ENCODE measurements at regions not wholly inside any gene's neighbourhood (a gene's known extent, or its start where the extent isn't known, plus 50 kb on each side); places are given as distances from the start of the nearest gene placed in this dataset.
A peak's percentile ranks its signal among the peaks of the same experiment; 100 is the strongest.

DNA sequence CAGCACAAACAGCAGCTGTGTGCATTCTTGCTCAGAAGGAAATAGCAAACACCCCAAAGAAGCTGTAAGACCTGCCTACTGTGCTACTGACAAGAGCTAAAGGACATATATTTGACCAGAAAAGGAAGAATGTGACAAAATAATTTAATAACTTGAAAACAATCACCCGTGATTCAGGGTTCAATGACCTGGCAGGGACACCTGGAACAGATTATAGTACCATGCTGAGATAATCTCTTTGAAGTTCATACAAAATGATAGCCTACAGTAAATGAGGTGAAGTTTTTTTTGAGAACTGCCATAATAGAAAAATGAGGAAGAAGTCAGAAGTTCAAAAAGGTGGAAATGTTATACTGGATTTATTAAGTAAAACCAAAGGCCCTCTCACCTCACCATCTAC lies 324.8 kb upstream of the GULP1 start:
- Histone ChIP-seq H4K20me1 (replicated peaks; ENCODE audit: insufficient read depth) (no peaks in the 10 kb centered on the region), H3F3A (replicated peaks; ENCODE audit: low read depth) (no peaks in the 10 kb centered on the region), H3K79me2 (replicated peaks; ENCODE audit: insufficient read depth) (no peaks in the 10 kb centered on the region), H3K27ac (ENCODE audit: low read depth) (no peak overlapping the region), H3K4me3 (no peak overlapping the region), H2AFZ (no peak overlapping the region), H3K4me2 (no peak overlapping the region), H3K36me3 (ENCODE audit: insufficient read depth) (no peaks in the 10 kb centered on the region), H3K4me1 (ENCODE audit: insufficient read depth) (no peaks in the 10 kb centered on the region), H3K9me2 (ENCODE audit: insufficient read depth) (peaks cover 3% of the 10 kb centered on the region; the same call in 1 of the 2 replicates), H3K27me3 (ENCODE audit: insufficient read depth) (no peaks in the 10 kb centered on the region)
- H3K4me1 Mint-ChIP-seq: peaks cover 12% of the 10 kb centered on the region; the same call in 2 of the 3 replicates
- DNase-seq (ENCODE audit: low spot score): no peak
- no peak for ATAC-seq
- no peak overlapping the region for H3K4me3 Mint-ChIP-seq
- no peaks in the 10 kb centered on the region for H3K36me3 Mint-ChIP-seq (ENCODE audit: low read depth)
- no peak overlapping the region for H3K27ac Mint-ChIP-seq
- H3K27me3 Mint-ChIP-seq (ENCODE audit: insufficient read depth, low read depth, poor library complexity): no peaks in the 10 kb centered on the region
- TF ChIP-seq ZNF114 (CRISPR knock-in tag; IDR thresholded peaks at IDR 0.05) (no peak), EZH2phosphoT487 (IDR thresholded peaks at IDR 0.05; ENCODE audit: unreplicated experiment) (no peak), JUNB (IDR thresholded peaks at IDR 0.05; ENCODE audit: unreplicated experiment) (no peak)
- no peaks in the 10 kb centered on the region for H3K9me3 Mint-ChIP-seq

GRCh38 chr2:187971893-187972292 lies 319.8 kb upstream of the GULP1 start:
- H3K4me3 Mint-ChIP-seq: no peak overlapping the region
- Histone ChIP-seq H3K79me2 (replicated peaks; ENCODE audit: insufficient read depth) (no peaks in the 10 kb centered on the region), H2AFZ (no peak overlapping the region), H3K4me3 (no peak overlapping the region), H3K27ac (ENCODE audit: low read depth) (no peak overlapping the region), H3K4me1 (ENCODE audit: insufficient read depth) (peaks cover 8% of the 10 kb centered on the region), H3F3A (replicated peaks; ENCODE audit: low read depth) (no peaks in the 10 kb centered on the region), H3K9me2 (ENCODE audit: insufficient read depth) (no peaks in the 10 kb centered on the region), H3K27me3 (ENCODE audit: insufficient read depth) (no peaks in the 10 kb centered on the region), H3K36me3 (ENCODE audit: insufficient read depth) (no peaks in the 10 kb centered on the region), H3K4me2 (no peak overlapping the region), H4K20me1 (replicated peaks; ENCODE audit: insufficient read depth) (no peaks in the 10 kb centered on the region)
- no peaks in the 10 kb centered on the region for H3K9me3 Mint-ChIP-seq
- H3K27me3 Mint-ChIP-seq (ENCODE audit: insufficient read depth, low read depth, poor library complexity): no peaks in the 10 kb centered on the region
- peaks cover 16% of the 10 kb centered on the region; the same call in 2 of the 3 replicates for H3K4me1 Mint-ChIP-seq
- peak; percentile 73 for DNase-seq (ENCODE audit: low spot score)
- no peak overlapping the region; the same call in 1 of the 2 replicates for H3K27ac Mint-ChIP-seq
- peak; percentile 65 for ATAC-seq
- TF ChIP-seq POLR2AphosphoS5 (IDR thresholded peaks at IDR 0.05; ENCODE audit: low read depth) (no peak), CTCF (conservative IDR thresholded peaks at IDR 0.05; ENCODE audit: low read depth in 2 of 2) (peak; percentile 71 to 74), CREB1 (CRISPR knock-in tag; IDR thresholded peaks at IDR 0.05; ENCODE audit: low read depth) (no peak), EZH2 (IDR thresholded peaks at IDR 0.05; ENCODE audit: low read depth, unreplicated experiment) (no peak), JUNB (IDR thresholded peaks at IDR 0.05; ENCODE audit: unreplicated experiment) (no peak), ZNF331 (CRISPR knock-in tag; IDR thresholded peaks at IDR 0.05; ENCODE audit: low read depth) (no peak)
- TF ChIP-seq, protein P1, sequence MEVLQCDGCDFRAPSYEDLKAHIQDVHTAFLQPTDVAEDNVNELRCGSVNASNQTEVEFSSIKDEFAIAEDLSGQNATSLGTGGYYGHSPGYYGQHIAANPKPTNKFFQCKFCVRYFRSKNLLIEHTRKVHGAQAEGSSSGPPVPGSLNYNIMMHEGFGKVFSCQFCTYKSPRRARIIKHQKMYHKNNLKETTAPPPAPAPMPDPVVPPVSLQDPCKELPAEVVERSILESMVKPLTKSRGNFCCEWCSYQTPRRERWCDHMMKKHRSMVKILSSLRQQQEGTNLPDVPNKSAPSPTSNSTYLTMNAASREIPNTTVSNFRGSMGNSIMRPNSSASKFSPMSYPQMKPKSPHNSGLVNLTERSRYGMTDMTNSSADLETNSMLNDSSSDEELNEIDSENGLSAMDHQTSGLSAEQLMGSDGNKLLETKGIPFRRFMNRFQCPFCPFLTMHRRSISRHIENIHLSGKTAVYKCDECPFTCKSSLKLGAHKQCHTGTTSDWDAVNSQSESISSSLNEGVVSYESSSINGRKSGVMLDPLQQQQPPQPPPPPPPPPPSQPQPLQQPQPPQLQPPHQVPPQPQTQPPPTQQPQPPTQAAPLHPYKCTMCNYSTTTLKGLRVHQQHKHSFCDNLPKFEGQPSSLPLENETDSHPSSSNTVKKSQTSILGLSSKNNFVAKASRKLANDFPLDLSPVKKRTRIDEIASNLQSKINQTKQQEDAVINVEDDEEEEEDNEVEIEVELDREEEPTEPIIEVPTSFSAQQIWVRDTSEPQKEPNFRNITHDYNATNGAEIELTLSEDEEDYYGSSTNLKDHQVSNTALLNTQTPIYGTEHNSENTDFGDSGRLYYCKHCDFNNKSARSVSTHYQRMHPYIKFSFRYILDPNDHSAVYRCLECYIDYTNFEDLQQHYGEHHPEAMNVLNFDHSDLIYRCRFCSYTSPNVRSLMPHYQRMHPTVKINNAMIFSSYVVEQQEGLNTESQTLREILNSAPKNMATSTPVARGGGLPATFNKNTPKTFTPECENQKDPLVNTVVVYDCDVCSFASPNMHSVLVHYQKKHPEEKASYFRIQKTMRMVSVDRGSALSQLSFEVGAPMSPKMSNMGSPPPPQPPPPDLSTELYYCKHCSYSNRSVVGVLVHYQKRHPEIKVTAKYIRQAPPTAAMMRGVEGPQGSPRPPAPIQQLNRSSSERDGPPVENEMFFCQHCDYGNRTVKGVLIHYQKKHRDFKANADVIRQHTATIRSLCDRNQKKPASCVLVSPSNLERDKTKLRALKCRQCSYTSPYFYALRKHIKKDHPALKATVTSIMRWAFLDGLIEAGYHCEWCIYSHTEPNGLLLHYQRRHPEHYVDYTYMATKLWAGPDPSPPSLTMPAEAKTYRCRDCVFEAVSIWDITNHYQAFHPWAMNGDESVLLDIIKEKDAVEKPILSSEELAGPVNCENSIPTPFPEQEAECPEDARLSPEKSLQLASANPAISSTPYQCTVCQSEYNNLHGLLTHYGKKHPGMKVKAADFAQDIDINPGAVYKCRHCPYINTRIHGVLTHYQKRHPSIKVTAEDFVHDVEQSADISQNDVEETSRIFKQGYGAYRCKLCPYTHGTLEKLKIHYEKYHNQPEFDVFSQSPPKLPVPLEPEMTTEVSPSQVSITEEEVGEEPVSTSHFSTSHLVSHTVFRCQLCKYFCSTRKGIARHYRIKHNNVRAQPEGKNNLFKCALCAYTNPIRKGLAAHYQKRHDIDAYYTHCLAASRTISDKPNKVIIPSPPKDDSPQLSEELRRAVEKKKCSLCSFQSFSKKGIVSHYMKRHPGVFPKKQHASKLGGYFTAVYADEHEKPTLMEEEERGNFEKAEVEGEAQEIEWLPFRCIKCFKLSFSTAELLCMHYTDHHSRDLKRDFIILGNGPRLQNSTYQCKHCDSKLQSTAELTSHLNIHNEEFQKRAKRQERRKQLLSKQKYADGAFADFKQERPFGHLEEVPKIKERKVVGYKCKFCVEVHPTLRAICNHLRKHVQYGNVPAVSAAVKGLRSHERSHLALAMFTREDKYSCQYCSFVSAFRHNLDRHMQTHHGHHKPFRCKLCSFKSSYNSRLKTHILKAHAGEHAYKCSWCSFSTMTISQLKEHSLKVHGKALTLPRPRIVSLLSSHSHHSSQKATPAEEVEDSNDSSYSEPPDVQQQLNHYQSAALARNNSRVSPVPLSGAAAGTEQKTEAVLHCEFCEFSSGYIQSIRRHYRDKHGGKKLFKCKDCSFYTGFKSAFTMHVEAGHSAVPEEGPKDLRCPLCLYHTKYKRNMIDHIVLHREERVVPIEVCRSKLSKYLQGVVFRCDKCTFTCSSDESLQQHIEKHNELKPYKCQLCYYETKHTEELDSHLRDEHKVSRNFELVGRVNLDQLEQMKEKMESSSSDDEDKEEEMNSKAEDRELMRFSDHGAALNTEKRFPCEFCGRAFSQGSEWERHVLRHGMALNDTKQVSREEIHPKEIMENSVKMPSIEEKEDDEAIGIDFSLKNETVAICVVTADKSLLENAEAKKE (CRISPR knock-in tag; IDR thresholded peaks at IDR 0.05): peak; percentile 6; the same call in 1 of the 2 replicates
- no peaks in the 10 kb centered on the region for H3K36me3 Mint-ChIP-seq (ENCODE audit: low read depth)
